HCT116 (cell line): ENCODE measurements at regions not wholly inside any gene's neighbourhood (a gene's known extent, or its start where the extent isn't known, plus 50 kb on each side); places are given as distances from the start of the nearest gene placed in this dataset.

Source experiments
- CTCF ChIP-seq, 3 experiments: fragments of 200-600 bp in 1 of 3; sonication (generic) in 1 of 3; IDR thresholded peaks in 2 of 3; conservative IDR thresholded peaks in 1 of 3; 2 replicates each; pipeline ENCODE4 v1.5.1; 2012 to 2017; ENCODE audit warnings: low read depth in 2 of 3, low read length in 2 of 3, antibody characterized with exemption in 1 of 3, borderline replicate concordance in 1 of 3, control low read depth in 1 of 3, mild to moderate bottlenecking in 1 of 3, mixed read lengths in 1 of 3, mixed run types in 1 of 3, moderate library complexity in 1 of 3; ENCODE audit not compliant: insufficient read depth in 1 of 3
- JUND ChIP-seq: IDR thresholded peaks from 2 replicates; pipeline ENCODE4 v1.6.1; 2012
- MAX ChIP-seq: IDR thresholded peaks from 2 replicates; pipeline ENCODE4 v1.6.1; 2012
- POLR2A ChIP-seq: IDR thresholded peaks from 2 replicates; pipeline ENCODE4 v1.7.0; 2011; ENCODE audit warnings: borderline replicate concordance; ENCODE audit not compliant: insufficient read depth, insufficient read length; ENCODE audit errors: extremely low read depth
- REST ChIP-seq: IDR thresholded peaks from 2 replicates; pipeline ENCODE4 v1.6.1; 2012; ENCODE audit warnings: low read depth
- SP1 ChIP-seq: IDR thresholded peaks from 2 replicates; pipeline ENCODE4 v1.6.1; 2012; ENCODE audit warnings: low read depth

- TF ChIP-seq JUND = no peak
- TF ChIP-seq CTCF (IDR thresholded peaks at IDR 0.05 in 2 of 3, conservative IDR thresholded peaks at IDR 0.05 in 1 of 3; ENCODE audit: borderline replicate concordance in 1 of 3, insufficient read depth in 1 of 3, low read depth in 2 of 3, low read length in 2 of 3) = no peak
- no peak for TF ChIP-seq MAX
- no peak for TF ChIP-seq REST
- TF ChIP-seq POLR2A = no peak
- no peak for TF ChIP-seq SP1
Measured at GRCh38 chr6:103042336-103042735, 1648.8 kb downstream of the GRIK2 start.
